Thyroid gland (tissue), 4 donors: ENCODE measurements at regions not wholly inside any gene's neighbourhood (a gene's known extent, or its start where the extent isn't known, plus 50 kb on each side); places are given as distances from the start of the nearest gene placed in this dataset.

Experiments
- POLR2A ChIP-seq, 2 donors: fragments of 450-650 bp; IDR thresholded peaks; one replicate each; pipeline ENCODE4 v1.6.1; 2017; ENCODE audit warnings: antibody characterized with exemption in 2 of 2, mild to moderate bottlenecking in 2 of 2, moderate library complexity in 1 of 2
- TF ChIP-seq, protein P1 (sequence below), 6 experiments: fragments of 200-600 bp in 3 of 6; fragments of 450-650 bp in 3 of 6; sonication (generic) in 3 of 6; IDR thresholded peaks; one replicate each; pipeline ENCODE4 v1.5.1; 2016 to 2019; ENCODE audit warnings: antibody characterized with exemption in 6 of 6, mild to moderate bottlenecking in 2 of 6, inconsistent platforms in 1 of 6, moderate library complexity in 1 of 6

GRCh38 chr7:33845991-33846509 is 59.3 kb upstream of the BMPER start:
- TF ChIP-seq, protein P1, sequence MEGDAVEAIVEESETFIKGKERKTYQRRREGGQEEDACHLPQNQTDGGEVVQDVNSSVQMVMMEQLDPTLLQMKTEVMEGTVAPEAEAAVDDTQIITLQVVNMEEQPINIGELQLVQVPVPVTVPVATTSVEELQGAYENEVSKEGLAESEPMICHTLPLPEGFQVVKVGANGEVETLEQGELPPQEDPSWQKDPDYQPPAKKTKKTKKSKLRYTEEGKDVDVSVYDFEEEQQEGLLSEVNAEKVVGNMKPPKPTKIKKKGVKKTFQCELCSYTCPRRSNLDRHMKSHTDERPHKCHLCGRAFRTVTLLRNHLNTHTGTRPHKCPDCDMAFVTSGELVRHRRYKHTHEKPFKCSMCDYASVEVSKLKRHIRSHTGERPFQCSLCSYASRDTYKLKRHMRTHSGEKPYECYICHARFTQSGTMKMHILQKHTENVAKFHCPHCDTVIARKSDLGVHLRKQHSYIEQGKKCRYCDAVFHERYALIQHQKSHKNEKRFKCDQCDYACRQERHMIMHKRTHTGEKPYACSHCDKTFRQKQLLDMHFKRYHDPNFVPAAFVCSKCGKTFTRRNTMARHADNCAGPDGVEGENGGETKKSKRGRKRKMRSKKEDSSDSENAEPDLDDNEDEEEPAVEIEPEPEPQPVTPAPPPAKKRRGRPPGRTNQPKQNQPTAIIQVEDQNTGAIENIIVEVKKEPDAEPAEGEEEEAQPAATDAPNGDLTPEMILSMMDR (IDR thresholded peaks at IDR 0.05), result no peak
- no peak for TF ChIP-seq POLR2A (IDR thresholded peaks at IDR 0.05)
